DMS114 treated with DMSO at 0.1 percent for 48 hours (cell line): ENCODE measurements at regions not wholly inside any gene's neighbourhood (a gene's known extent, or its start where the extent isn't known, plus 50 kb on each side); places are given as distances from the start of the nearest gene placed in this dataset.
A peak's percentile ranks its signal among the peaks of the same experiment; 100 is the strongest.
"Not testable (repeated sequence)": the region's sequence is repeated elsewhere in the genome, so short reads cannot be mapped to it uniquely, and the experiment has no call there.

Experiments used
- DNase-seq: peaks from one replicate; lab custom pipeline; 2025; ENCODE audit not compliant: unreplicated experiment; lab: John Stamatoyannopoulos, UW

DNA sequence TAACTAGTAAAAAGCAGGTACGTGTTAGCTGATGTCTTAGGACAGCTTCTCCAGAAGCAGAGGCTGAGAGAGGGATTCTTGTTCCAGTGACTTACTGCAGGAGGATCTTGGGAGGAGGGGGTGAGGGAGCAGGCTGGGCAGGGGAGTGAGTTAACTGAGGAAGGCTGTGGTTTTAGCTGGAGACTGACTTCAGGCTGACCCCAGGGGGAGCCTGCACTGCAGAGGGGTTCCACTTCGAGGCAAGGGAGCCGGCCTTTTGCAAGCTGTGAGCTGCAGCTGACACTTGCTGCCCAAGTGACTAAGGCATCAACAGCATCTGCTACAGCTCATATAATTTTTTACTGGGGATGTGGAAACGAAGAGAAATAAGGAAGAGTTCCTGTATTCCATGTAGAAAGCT lies 50.4 kb upstream of the SOD1 start:
- no peak for DNase-seq

DNA sequence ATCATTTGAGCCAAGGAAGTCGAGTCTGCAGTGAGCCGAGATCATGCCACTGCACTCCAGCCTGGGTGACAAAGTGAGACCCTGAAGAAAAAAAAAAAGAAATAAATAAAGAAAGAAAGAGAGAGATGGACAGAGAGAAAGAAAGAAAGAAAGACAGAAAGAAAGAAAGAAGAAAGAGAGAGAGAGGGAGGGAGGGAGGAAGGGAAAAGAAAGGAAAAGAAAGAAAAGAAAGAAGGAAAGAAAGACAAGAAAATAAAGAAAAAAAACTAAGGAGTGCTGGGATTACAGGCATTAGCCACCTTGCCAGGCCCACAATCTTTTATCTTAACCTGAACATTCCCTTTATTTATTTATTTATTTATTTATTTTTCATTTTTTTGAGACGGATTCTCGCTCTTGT lies 51.7 kb upstream of the SOD1 start:
- DNase-seq = no peak

DNA sequence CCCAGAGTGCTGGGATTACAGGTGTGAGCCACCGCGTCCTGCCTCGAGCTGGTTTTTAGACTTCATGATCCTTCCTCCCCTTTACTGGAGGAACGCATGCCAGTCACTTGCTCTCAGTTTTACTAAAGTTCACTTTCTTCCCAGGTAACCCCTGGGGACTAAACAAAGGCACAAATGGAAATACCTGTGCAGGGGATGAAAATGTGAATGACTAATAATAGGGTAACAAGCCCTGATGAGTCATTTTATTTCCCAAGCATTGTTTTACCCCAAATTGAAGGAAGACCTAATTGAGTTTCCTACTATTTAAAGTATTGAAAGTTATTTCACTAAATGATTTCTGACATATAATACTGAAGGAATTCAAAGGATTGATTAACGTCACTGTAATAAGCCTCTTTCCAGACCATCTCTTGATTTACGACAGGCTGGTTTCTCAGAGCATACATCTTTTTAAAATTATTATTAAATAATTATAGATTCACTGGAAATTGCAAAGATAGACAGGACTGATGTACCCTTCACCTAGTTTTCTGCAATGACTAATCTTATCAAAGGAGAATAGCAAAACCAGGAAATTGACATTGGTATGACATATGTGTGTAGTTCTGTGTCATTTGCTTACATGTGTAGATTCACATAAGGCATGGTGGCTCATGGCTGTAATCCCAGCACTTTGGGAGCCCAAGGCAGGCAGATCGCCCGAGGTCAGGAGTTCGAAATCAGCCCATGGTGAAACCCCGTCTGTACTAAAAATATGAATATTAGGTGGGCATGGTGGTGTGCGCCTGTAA lies 53.2 kb upstream of the SOD1 start:
- DNase-seq = no peak

DNA sequence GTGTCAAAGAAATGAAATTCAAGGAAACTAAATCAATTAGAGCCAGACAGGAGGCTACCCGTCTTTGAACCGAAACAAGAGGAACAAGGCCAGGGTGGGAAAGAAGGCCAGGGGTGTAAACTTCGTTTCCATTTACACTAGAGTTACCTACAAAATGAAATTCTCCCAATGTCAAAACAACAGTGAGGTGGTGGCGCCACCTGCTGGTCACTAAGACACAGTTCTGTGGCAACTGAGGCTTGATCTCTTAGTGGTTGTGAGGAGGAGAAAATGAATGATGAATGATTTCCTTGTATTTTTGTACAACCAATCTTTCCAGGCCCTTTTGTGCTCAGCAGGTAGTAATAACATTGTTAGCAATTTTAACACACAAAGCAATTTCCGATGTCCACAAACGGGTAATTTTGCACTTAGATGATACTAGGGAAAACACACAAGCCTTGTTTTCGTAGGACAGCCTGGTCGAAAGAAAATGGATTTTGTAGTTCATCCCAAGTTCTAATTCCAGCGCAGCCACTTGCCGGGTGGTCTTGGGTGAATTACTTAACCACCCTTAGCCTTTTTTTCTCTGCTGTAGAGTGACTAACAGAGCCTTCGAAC lies 54.8 kb upstream of the SOD1 start:
- peak; percentile 44 for DNase-seq

DNA sequence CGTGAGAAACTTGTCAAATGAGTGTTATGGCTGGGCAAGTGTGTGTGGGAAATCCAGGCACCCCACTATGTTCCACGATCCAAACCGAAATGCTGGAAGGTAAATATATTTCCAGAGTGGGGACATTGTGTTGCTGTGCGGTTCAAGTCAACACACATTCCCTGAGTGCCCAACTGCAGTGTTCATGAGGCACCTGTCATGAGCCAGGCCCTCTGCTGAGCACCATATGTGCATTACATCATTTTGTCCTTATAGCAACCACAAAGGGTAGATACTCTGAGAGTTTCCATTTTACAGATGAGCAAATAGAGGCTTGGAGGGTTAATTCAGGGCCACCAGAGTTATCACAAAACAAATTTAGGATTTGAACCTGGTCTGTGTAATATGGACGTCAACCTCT lies 59.9 kb upstream of the SOD1 start:
- DNase-seq = no peak

DNA sequence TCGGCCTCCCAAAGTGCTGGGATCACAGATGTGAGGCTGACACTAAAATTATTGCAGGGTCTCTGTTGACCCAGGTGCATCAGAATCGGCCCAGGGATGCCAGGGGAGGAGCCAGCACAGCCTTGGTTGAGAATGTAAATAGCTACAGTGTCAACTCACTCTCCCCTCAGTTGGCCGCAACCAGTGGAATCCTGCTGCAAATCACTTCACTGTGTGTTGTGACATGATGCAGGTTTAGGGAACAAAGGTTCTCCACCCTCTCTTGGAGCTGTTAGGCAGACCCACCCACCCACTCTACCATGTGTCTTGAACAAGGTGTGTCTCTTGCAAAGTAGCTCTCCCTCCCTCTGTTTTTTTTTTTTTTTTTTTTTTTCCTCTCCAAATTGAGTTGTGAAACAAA lies 60.5 kb upstream of the SOD1 start:
- DNase-seq = no peak

DNA sequence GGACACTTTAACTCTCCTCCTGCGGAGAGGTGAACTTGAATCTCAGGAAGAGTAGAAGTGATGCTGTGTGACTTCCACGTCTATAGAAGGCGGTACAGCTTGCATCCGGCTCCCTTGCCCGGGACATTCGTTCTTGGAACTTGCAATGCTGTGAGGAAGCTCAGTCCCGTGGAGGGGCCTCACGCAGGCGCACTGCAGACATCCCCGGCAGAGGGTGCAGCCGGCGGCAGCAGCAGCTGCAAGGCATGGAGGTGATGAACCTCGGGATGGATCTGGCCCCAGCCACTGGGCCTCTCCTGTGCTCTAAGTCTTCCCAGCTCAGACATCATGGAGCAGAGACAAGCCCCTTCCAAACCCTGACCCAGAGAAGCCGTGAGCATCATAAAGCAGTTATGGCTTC lies 61.8 kb upstream of the SOD1 start:
- peak; percentile 42 for DNase-seq

DNA sequence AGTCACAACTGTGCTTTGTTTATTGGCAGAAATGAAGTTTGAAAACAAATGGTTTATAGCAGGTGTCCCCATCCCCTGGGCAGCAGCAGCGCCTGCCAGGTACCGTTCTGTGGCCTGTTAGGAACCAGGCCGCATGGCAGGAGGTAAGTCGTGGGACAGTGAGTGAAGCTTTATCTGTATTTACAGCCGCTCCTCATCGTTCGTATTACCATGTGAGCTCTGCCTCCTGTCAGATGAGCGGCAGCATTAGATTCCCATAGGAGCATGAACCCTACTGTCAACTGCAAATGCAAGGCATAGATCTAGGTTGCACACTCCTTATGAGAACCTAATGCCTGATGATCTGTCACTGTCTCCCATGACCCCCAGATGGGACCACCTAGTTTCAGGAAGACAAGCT lies 63.4 kb upstream of the SOD1 start:
- DNase-seq = no peak

DNA sequence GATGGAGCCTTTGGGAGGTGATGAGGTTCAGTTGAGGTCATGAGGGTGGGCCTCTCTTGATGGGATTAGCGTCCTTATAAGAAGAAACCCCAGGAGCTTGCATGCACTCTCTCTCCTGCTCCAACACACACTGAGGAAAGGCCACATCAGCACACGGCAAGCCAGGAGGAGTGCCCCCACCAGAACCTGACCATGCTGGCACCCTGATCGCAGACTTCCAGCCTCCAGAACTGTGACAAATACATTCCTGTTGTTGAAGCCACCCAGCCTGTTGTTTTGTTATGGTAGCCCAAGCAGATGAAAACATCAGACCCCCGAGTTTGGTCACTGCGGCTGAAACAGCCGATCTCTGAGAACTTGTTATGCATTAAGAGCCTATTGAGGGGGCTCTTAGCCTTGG lies 64.8 kb upstream of the SOD1 start:
- DNase-seq = no peak

DNA sequence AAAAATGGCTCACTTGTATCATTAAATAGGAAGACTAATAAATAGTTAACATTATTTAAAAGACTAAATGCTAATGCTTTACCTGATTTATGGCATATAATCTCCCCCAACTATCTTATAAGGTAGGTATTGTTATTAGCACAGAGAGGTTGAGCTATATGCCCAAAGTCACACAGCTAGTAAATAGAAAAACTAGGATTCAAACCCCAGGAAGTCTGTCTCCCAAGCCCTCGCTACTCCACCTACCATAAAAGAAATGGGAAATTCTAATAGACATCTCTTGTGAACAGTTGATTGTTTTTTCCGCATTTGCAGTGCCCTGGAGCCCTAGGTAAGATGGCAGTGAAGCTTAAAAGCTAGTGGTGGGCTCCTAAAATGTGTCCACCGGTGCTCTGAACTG lies 65.2 kb upstream of the SOD1 start:
- DNase-seq = no peak

DNA sequence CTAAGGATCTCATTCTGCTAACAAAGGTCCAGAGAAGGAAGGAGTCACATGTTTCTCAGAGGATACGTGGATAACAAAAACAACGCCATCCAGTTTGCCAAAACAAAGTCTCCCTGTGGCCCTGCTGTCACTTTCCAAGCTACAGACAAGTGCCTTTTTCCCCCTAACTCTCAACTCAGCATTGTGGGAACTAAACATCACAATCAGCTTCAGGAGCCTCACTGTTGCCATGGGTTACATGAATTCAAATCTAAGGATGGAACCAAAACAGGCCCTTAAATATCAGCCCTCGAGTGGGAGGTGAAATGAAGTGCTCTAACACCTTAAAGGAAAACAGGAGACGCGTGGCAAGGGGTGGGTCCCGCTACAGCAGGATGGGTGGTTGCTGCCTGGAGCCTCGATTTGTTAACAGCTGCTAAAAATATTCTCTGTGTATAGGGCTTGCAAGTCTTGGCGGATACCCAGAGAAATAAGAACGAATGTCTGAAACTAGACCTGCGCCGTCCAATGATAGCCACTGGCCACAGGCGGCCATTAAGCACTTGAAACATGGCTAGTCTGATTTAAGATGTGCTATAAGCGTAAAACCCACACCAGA lies 66.4 kb upstream of the SOD1 start:
- no peak for DNase-seq

DNA sequence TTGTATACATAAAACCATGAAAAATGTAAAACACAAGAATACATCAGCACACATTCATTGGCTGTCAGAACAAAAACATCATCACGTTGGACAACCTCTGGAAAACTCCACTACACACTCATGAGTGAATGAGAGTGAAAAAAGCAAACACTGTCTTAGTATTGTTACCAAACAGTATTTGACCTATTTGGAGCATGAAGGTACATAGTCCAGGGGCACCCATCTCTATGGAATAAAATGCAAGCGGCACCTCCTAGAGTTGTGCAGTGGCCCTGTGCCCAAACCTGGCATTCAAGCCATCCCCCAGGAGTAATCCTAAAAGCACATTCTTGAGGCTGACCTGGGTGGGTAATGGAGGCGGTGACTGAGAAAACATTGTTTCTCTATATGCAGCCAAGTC lies 67.0 kb upstream of the SOD1 start:
- no peak for DNase-seq

DNA sequence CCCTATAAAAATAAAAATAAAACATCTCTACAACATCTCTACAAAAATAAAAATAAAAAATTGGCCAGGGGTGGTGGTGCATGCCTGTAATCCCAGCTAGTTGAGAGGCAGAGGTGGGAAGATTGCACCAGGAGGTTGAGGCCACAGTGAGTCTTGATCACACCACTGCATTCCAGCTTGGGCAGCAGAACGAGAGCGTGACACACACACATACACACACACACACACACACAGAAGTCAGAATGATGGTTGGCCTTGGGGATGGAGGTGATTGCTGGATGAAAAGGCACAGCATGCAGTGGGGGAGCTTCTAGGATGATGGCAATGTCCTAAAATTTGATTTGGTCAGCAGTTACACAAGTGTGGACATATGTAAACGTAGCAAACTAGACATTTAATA lies 69.7 kb upstream of the SOD1 start:
- no peak for DNase-seq

DNA sequence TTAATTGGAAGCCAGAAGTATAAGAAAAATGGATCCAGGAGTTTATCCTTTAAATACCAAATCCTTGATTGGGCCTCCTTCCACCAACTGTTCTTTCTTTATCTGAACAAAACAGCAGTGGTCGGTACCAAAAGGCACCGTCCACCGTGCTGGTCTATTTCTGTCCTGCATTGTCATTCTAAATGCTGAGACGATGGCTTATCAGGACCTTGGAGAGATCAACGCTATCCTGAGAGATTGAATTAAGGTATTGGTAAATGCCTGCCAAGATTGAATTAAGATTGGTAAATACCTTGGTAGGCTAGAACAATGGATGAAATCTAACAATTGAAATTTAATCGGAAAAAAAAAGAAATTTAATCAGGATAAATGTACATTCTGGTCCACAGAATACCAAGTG lies 73.4 kb upstream of the SOD1 start:
- DNase-seq = no peak

DNA sequence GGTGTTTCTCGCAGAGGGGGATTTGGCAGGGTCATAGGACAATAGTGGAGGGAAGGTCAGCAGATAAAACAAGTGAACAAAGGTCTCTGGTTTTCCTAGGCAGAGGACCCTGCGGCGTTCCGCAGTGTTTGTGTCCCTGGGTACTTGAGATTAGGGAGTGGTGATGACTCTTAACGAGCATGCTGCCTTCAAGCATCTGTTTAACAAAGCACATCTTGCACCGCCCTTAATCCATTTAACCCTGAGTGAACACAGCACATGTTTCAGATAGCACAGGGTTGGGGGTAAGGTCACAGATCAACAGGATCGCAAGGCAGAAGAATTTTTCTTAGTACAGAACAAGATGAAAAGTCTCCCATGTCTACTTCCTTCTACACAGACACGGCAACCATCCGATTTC lies 75.6 kb upstream of the SOD1 start:
- not testable (repeated sequence) for DNase-seq

DNA sequence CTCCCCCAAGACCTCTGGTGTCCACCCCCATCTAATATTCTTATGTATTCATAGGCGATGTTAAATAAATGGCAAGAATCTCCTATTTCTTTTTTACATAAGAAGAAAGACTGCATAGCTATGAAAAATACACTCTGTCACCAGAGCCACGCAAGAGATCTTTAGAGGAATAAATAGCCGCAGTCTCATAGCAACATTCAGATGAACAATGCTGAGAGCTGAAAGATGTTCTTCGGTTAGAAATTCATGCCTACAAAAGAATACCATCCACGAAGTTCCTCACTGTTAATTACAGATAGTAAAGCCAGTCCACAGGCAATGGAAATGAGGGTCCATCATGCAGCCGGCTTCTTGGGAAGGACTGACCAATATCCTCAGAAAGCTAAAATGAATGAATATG lies 76.0 kb upstream of the SOD1 start:
- DNase-seq = no peak

DNA sequence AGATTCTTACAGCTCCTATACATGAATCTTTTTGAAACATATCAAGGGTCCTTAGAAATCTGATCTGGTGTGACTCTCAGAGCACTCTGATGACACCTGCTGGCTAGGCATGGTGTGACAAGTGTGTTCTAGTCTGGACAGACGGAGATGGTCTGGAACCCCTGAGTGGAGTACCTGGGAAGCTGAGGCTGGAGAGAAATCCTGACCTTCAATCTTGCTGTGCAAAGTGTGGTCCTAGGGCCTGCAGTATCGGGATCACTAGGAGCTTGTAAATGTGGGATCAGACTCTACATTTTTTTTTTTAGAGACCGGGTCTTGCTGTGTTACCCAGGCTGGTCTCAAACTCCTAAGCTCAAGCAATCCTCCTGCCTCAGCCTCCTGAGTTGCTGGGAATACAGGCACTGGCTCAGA lies 78.6 kb upstream of the SOD1 start:
- peak; percentile 20 for DNase-seq

DNA sequence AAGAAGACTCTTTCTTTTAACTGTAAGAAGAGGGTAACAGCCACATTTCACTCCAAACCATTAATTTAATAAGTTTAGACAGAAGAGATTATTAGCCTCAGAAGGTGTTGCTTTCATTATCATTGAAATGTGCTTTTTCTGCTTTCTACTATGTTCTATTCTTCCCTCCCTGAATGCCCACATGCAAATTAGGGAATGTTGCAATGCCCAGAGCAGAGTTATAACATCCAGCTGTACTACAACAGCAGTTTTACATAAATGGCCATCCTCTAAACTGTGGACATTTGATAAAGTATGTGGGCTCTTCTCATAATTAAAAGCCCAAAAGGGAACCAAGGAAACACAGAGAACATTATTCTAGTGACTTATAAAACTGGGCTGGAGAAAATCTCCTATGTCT lies 82.2 kb upstream of the SOD1 start:
- no peak for DNase-seq

DNA sequence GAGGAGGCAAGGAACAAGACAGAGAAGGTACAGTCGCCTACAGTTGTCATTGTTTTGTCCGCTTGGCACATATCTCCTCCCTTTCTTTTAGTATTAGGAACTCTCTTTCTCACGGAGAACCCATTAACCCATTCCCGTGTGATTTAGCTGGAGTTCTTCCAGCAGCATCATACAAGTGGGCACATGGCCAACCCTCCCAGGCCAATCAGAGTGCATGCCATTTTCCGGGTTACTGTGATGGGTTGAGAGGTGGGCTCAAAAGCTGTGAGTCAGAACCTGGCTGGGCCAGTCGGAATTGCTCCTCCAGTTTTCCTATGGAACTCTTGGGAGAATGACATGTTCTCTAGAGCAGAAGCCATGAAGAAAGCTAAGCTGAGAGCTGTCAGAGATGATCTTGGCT lies 83.1 kb upstream of the SOD1 start:
- no peak for DNase-seq

DNA sequence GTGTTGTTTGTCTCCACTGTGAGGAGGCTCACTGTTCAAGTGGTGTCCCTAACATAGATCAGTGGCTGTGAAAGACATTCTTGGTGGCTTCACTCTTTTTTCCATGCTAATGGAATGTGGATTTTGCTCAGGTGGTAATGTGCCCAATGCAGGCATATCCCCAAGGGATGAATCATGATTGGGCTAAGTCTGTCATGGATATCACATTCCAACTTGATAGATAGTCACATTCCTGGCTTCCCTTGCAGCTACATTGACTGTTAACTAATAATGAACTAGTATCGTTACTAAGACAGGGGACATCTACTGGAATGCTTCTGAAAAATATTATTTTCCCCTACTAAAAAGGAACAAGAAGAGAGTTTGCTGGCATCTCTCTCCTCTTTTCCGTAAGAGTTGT lies 86.3 kb upstream of the SOD1 start:
- no peak for DNase-seq

DNA sequence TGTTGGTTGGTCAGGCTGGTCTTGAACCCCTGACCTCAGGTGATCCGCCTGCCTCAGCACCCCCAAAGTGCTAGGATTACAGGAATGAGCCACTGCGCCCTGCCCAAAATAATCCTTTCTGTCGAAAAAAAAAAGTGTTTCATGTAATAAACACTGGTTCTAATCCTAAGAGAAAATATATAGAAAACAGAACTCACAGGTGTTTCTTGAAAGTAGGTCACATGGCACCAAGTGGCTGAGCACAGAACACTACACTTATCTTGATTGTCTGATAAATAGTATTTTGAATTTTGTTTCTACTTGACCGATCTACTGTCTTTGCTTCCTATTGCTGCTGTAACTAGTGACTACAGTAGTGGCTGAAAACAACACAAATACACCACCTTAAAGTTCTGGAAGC lies 87.6 kb upstream of the SOD1 start:
- no peak for DNase-seq

DNA sequence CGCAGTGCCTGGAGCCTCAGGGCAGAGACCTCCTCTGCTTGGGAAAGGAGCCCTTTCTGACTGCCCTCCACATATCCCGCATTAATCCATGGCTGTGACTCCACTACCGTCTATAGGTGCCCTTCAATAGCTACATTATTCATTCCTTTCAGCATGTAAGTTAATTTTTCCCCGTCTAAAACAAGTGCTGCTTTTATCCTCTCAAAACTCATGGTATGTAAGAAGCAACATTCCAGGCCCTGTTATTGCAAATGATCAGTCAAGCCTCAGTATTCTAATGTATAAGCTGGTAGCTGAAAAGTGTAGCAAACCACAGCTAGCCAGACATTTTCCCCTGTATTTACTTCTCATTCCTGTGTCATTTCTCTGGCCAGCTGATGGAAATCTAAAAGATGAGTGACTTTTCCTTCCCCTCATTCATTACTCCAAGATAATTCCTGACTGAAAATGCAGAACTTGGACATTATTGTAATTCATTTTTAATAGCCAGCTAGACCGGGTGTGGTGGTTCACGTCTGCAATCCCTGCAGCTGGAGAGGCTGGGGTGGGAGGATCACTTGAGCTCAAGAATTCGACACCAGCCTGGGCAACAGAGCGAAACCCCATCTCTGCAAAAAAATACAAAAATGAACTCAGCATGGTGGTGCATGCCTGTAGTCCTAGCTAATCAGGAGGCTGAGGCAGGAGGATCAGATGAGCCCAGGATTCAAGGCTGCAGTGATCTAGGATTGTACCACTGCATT lies 88.5 kb upstream of the SOD1 start:
- no peak for DNase-seq
